IPS-18a (cell line): ENCODE measurements at regions not wholly inside any gene's neighbourhood (a gene's known extent, or its start where the extent isn't known, plus 50 kb on each side); places are given as distances from the start of the nearest gene placed in this dataset.

ENCODE experiments used
- H3K27ac ChIP-seq: one replicate; pipeline ENCODE4 v1.5.1; 2013; ENCODE audit warnings: low read length
- H3K27me3 ChIP-seq: one replicate; pipeline ENCODE4 v1.6.1; 2013; ENCODE audit warnings: mild to moderate bottlenecking, low read length; ENCODE audit not compliant: control insufficient read depth, insufficient read depth
- H3K36me3 ChIP-seq: one replicate; pipeline ENCODE4 v1.6.1; 2013; ENCODE audit warnings: low read depth, low read length; ENCODE audit not compliant: control insufficient read depth
- H3K4me1 ChIP-seq: one replicate; pipeline ENCODE4 v1.6.1; 2013; ENCODE audit warnings: low read depth, low read length; ENCODE audit not compliant: control insufficient read depth
- H3K4me3 ChIP-seq: one replicate; pipeline ENCODE4 v1.5.1; 2013; ENCODE audit warnings: low read length
- H3K9ac ChIP-seq: one replicate; pipeline ENCODE4 v1.6.1; 2013; ENCODE audit warnings: mild to moderate bottlenecking, low read length, moderate library complexity
- H3K9me3 ChIP-seq: one replicate; pipeline ENCODE4 v1.6.1; 2013; ENCODE audit warnings: low read depth, low read length; ENCODE audit not compliant: control insufficient read depth

- Histone ChIP-seq H3K4me1 (peaks cover 23% of the 10 kb centered on the region), H3K9me3 (no peaks in the 10 kb centered on the region), H3K27ac (no peak overlapping the region), H3K27me3 (no peaks in the 10 kb centered on the region), H3K9ac (no peak overlapping the region), H3K4me3 (no peak overlapping the region), H3K36me3 (no peaks in the 10 kb centered on the region)
Observed at GRCh38 chr2:187995556-187995955, 296.1 kb upstream of the GULP1 start.

DNA sequence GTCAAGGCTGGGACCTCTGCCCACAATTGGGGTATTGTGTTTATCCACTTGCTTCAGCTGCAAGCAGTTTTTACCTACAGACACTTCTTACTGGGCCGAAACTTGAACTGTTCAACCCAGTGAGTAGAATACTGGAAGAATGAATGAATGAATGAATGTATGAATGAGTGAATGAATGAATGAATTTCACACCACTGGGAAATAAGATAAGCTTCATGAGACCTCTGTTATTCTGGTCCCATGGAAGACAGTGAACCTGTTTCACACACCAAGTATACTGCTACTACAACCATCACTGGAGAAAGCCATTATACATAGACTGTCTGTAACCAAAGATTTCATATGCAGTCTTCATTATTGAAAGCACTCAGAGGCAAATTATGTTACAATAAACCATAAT lies 295.0 kb upstream of the GULP1 start:
- H3K4me3 ChIP-seq: no peak overlapping the region
- no peak overlapping the region for H3K27ac ChIP-seq
- H3K36me3 ChIP-seq: no peaks in the 10 kb centered on the region
- H3K27me3 ChIP-seq: no peaks in the 10 kb centered on the region
- no peak overlapping the region for H3K9ac ChIP-seq
- no peaks in the 10 kb centered on the region for H3K9me3 ChIP-seq
- peaks cover 20% of the 10 kb centered on the region for H3K4me1 ChIP-seq

DNA sequence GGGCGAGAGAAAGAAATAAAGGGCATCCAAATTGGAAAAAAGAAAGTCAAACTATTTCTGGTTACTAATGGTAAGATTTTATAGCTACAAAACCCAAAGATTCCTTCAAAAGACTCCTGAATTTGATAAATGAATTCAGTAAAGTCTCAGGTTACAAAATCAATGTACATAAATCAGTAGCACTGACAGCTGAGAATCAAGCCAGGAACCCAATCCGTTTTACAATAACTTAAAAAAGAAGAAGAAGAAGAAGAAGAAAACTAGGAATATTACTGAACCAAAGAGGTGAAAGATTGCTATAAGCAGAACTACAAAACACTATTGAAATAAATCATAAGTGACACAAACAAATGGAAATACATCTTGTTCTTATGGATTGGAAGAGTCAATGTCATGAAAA lies 291.5 kb upstream of the GULP1 start:
- H3K9ac ChIP-seq: no peak overlapping the region

DNA sequence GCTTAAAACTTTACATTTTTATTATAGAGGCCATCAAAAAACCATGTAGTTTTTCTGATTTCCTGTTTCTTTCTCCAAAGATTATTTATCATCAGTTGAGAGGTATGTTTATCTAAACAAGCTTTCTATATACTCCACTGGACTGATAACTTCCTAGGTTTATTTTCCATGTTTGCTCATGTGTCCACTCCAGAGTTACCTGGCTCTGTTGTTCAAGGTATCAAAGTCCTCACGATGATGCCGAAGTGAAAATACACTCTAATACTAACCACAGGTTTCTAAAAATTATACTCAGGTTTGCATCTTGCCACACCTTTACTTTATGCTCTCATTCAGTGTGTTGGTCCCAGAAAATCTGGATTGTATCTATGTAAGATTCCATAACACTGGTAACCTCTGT lies 287.9 kb upstream of the GULP1 start:
- H3K27me3 ChIP-seq: no peaks in the 10 kb centered on the region
- H3K4me3 ChIP-seq: no peak overlapping the region
- no peaks in the 10 kb centered on the region for H3K9me3 ChIP-seq
- H3K4me1 ChIP-seq: no peaks in the 10 kb centered on the region
- H3K27ac ChIP-seq: no peak overlapping the region
- H3K9ac ChIP-seq: no peak overlapping the region
- no peaks in the 10 kb centered on the region for H3K36me3 ChIP-seq

More for the DNA sequence above, 291.5 kb upstream of the GULP1 start:
- Histone ChIP-seq H3K36me3 (no peaks in the 10 kb centered on the region), H3K4me3 (no peak overlapping the region), H3K27me3 (no peaks in the 10 kb centered on the region), H3K9me3 (no peaks in the 10 kb centered on the region), H3K4me1 (no peaks in the 10 kb centered on the region), H3K27ac (no peak overlapping the region)

GRCh38 chr2:188013767-188014166 lies 277.9 kb upstream of the GULP1 start:
- Histone ChIP-seq H3K36me3 (no peaks in the 10 kb centered on the region), H3K27me3 (no peaks in the 10 kb centered on the region), H3K27ac (no peak overlapping the region), H3K9ac (no peak overlapping the region), H3K4me3 (no peak overlapping the region), H3K9me3 (no peaks in the 10 kb centered on the region), H3K4me1 (no peaks in the 10 kb centered on the region)

DNA sequence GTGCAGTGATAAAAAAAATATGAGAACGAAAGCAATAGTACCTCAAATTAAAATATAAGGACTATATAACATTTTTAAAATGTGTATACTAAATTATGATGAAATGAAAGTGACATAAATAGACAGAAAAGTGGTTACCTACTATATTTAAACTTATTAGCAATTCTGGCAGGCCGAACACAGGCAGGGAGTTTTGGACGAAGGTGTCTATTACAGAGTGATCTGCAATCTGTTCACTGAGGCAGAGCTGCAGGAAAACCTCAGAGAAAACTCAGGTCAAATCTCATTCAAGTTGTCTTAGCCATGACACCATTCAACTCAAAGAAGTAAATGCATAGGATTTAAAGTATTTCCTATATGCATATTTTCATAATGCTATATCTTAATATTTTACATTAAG lies 274.8 kb upstream of the GULP1 start:
- no peaks in the 10 kb centered on the region for H3K4me1 ChIP-seq
- peaks cover 9% of the 10 kb centered on the region for H3K9me3 ChIP-seq
- no peaks in the 10 kb centered on the region for H3K27me3 ChIP-seq
- no peak overlapping the region for H3K9ac ChIP-seq
- no peak overlapping the region for H3K4me3 ChIP-seq
- H3K27ac ChIP-seq: no peak overlapping the region
- no peaks in the 10 kb centered on the region for H3K36me3 ChIP-seq

GRCh38 chr2:188022389-188022788 lies 269.3 kb upstream of the GULP1 start:
- Histone ChIP-seq H3K4me3 (no peak overlapping the region), H3K4me1 (no peaks in the 10 kb centered on the region), H3K27ac (no peak overlapping the region), H3K36me3 (no peaks in the 10 kb centered on the region), H3K9ac (no peak overlapping the region), H3K27me3 (no peaks in the 10 kb centered on the region), H3K9me3 (peaks cover 9% of the 10 kb centered on the region)

DNA sequence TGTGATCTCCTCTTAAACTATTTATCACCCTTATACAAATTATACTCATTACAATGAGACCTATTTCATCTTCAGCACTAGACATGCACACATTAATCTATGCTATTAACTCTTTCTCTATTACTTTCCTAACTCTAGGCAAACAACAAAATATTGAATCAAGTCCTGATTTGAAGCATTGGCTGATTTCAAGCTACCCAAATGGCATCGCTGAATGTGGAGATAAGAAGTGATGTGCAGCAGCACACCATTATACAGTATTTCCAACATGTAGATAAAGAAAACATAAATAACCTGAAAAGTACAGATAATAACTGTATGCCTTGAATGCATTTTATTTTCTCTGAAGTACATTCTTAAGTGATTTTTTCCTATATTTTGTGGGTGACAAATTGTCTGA lies 268.6 kb upstream of the GULP1 start:
- Histone ChIP-seq H3K4me1 (no peaks in the 10 kb centered on the region), H3K9ac (no peak overlapping the region), H3K27me3 (no peaks in the 10 kb centered on the region), H3K9me3 (peaks cover 9% of the 10 kb centered on the region), H3K27ac (no peak overlapping the region), H3K4me3 (no peak overlapping the region), H3K36me3 (no peaks in the 10 kb centered on the region)

DNA sequence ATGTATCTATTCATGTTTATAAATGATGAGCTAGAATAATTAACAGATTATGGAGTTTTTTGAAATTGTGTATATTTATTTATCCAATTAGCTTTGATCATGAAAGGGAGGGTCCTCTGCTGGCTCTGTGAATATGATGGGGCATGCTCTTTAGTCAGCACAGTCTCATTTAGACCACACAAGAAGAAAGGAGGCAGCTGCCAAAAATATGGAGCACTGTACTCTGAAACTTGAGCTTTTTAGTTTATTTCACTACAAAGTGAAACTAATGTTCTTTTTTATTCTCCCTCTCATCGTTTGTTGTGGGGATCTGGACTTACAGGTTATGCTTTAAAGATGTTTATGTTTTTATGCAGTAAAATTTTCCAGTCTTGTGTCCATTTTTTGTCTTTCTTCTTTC lies 266.9 kb upstream of the GULP1 start:
- Histone ChIP-seq H3K4me3 (no peak overlapping the region), H3K4me1 (peaks cover 11% of the 10 kb centered on the region), H3K9ac (no peak overlapping the region), H3K36me3 (no peaks in the 10 kb centered on the region), H3K9me3 (peaks cover 4% of the 10 kb centered on the region), H3K27me3 (no peaks in the 10 kb centered on the region), H3K27ac (no peak overlapping the region)

DNA sequence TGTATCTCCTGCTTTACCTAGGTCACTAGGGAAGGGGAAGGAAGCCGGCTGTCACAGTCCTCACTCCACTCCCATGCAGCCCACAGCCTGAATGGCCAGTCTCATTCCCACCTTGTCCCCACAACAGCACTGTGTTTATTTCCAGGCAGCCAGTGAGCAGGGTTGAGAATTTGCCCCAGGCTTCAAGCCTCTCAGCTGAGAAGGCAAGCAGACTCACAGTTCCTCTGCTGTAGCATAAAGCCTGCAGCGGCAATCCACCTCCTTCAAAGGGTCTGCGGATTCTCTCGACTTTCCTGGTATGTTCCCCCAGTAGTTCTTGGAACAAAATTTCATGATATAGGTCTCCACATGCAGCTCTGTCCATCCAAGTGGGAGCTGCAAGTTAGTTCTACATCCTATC lies 262.9 kb upstream of the GULP1 start:
- peaks cover 40% of the 10 kb centered on the region for H3K4me1 ChIP-seq
- no peak overlapping the region for H3K4me3 ChIP-seq
- peak overlapping the region; percentile 4 for H3K9ac ChIP-seq
- no peaks in the 10 kb centered on the region for H3K36me3 ChIP-seq
- H3K27me3 ChIP-seq: no peaks in the 10 kb centered on the region
- H3K27ac ChIP-seq: no peak overlapping the region
- no peaks in the 10 kb centered on the region for H3K9me3 ChIP-seq

- Histone ChIP-seq H3K4me3 (peak overlapping the region; percentile 71), H3K4me1 (peaks cover 43% of the 10 kb centered on the region), H3K27ac (peak overlapping the region; percentile 62), H3K36me3 (no peaks in the 10 kb centered on the region), H3K9me3 (no peaks in the 10 kb centered on the region), H3K9ac (peak overlapping the region; percentile 42), H3K27me3 (no peaks in the 10 kb centered on the region)
Observed at GRCh38 chr2:188032306-188032705, 259.4 kb upstream of the GULP1 start.

DNA sequence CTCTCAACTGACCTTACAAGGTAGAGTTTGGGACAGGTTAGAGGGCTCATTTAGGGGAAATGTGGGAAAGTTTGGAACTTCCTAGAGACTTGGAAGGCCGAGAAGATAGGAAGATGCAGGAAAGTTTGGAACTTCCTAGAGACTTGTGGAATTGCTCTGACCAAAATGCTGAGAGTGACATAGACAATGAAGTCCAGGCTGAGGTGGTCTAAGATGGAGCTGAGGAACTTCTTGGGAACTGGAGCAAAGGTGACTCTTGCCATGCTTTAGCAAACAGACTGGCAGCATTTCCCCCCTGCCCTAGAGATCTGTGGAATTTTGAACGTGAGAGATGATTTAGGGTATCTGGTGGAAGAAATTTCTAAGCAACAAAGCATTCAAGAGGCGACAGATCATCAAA lies 258.9 kb upstream of the GULP1 start:
- Histone ChIP-seq H3K4me3 (peak overlapping the region; percentile 71), H3K27ac (peak overlapping the region; percentile 54), H3K27me3 (no peaks in the 10 kb centered on the region), H3K9me3 (no peaks in the 10 kb centered on the region), H3K36me3 (no peaks in the 10 kb centered on the region), H3K4me1 (peaks cover 43% of the 10 kb centered on the region), H3K9ac (peak overlapping the region; percentile 26)
